ENCODE measurements at regions not wholly inside any gene's neighbourhood (a gene's known extent, or its start where the extent isn't known, plus 50 kb on each side); places are given as distances from the start of the nearest gene placed in this dataset.

- ATAC-seq (no peak), DNase-seq (no peak)
- intact Hi-C loops (cut with DNase I): no loop called here
- Histone ChIP-seq H3K9me3 (no peaks in the 10 kb centered on the region), H3K4me1 (no peaks in the 10 kb centered on the region), H3K27me3 (ENCODE audit: low read depth) (no peaks in the 10 kb centered on the region), H3K27ac (no peak overlapping the region), H3K4me3 (no peak overlapping the region), H3K36me3 (no peaks in the 10 kb centered on the region)
- TF ChIP-seq CTCF (IDR thresholded peaks at IDR 0.05): no peak
Observed at GRCh38 chr2:150219861-150220260, 267.6 kb downstream of the RND3 start.

GRCh38 chr2:150215041-150215440 is 272.4 kb downstream of the RND3 start:
- ATAC-seq: no peak
- Histone ChIP-seq H3K27ac (no peak overlapping the region), H3K27me3 (ENCODE audit: low read depth) (no peaks in the 10 kb centered on the region)

GRCh38 chr2:150214626-150215025 is 272.8 kb downstream of the RND3 start:
- TF ChIP-seq CTCF (IDR thresholded peaks at IDR 0.05): no peak

More at GRCh38 chr2:150215041-150215440, 272.4 kb downstream of the RND3 start:
- no peak for TF ChIP-seq CTCF (IDR thresholded peaks at IDR 0.05)
- Histone ChIP-seq H3K9me3 (no peaks in the 10 kb centered on the region), H3K4me3 (no peak overlapping the region), H3K4me1 (no peaks in the 10 kb centered on the region), H3K36me3 (no peaks in the 10 kb centered on the region)
- intact Hi-C loops (cut with DNase I): no loop called here
- no peak for DNase-seq

GRCh38 chr2:150212722-150213171 is 274.7 kb downstream of the RND3 start:
- Histone ChIP-seq H3K4me3 (no peak overlapping the region), H3K27ac (no peak overlapping the region), H3K27me3 (ENCODE audit: low read depth) (no peaks in the 10 kb centered on the region), H3K9me3 (no peaks in the 10 kb centered on the region), H3K4me1 (no peaks in the 10 kb centered on the region), H3K36me3 (no peaks in the 10 kb centered on the region)
- no peak for DNase-seq
- no peak for ATAC-seq
- intact Hi-C loops (cut with DNase I): no loop called here
- no peak for TF ChIP-seq CTCF (IDR thresholded peaks at IDR 0.05)

More at GRCh38 chr2:150214626-150215025, 272.8 kb downstream of the RND3 start:
- no peak overlapping the region for H3K27ac ChIP-seq
- H3K36me3 ChIP-seq: no peaks in the 10 kb centered on the region
- H3K4me3 ChIP-seq: no peak overlapping the region
- intact Hi-C loops (cut with DNase I): no loop called here
- ATAC-seq (no peak), DNase-seq (no peak)
- H3K4me1 ChIP-seq: no peaks in the 10 kb centered on the region
- no peaks in the 10 kb centered on the region for H3K27me3 ChIP-seq (ENCODE audit: low read depth)
- H3K9me3 ChIP-seq: no peaks in the 10 kb centered on the region

GRCh38 chr2:150211164-150211631 is 276.3 kb downstream of the RND3 start:
- ATAC-seq: no peak
- no peak for TF ChIP-seq CTCF (IDR thresholded peaks at IDR 0.05)

GRCh38 chr2:150209746-150210145 is 277.7 kb downstream of the RND3 start:
- ATAC-seq (no peak), DNase-seq (no peak)
- Histone ChIP-seq H3K9me3 (no peaks in the 10 kb centered on the region), H3K36me3 (no peaks in the 10 kb centered on the region), H3K27ac (no peak overlapping the region), H3K4me1 (no peaks in the 10 kb centered on the region), H3K4me3 (no peak overlapping the region), H3K27me3 (ENCODE audit: low read depth) (no peaks in the 10 kb centered on the region)
- no peak for TF ChIP-seq CTCF (IDR thresholded peaks at IDR 0.05)
- intact Hi-C loops (cut with DNase I): no loop called here

More at GRCh38 chr2:150211164-150211631, 276.3 kb downstream of the RND3 start:
- Histone ChIP-seq H3K27me3 (ENCODE audit: low read depth) (no peaks in the 10 kb centered on the region), H3K4me3 (no peak overlapping the region), H3K4me1 (no peaks in the 10 kb centered on the region), H3K27ac (no peak overlapping the region), H3K9me3 (no peaks in the 10 kb centered on the region), H3K36me3 (no peaks in the 10 kb centered on the region)
- DNase-seq: no peak
- intact Hi-C loops (cut with DNase I): no loop called here
